Aorta (tissue), 5 donors: ENCODE measurements at regions not wholly inside any gene's neighbourhood (a gene's known extent, or its start where the extent isn't known, plus 50 kb on each side); places are given as distances from the start of the nearest gene placed in this dataset.

ENCODE experiments used
- ATAC-seq: fragments of 200-7000 bp; cut with Tn5 transposase; one replicate; pipeline ENCODE4 v1.9.1; 2022; ENCODE audit warnings: moderate library complexity; ENCODE audit not compliant: low FRiP score
- DNase-seq, 2 donors: peaks; one replicate each; pipeline ENCODE4 v3.0.0-alpha.2; 2020
- H3K27ac ChIP-seq, 2 donors: one replicate each; pipeline ENCODE4 v1.5.1; 2013; ENCODE audit warnings: low read length in 2 of 2, mild to moderate bottlenecking in 2 of 2, moderate library complexity in 2 of 2, control low read depth in 1 of 2, inconsistent platforms in 1 of 2, low read depth in 1 of 2
- H3K27me3 ChIP-seq, 2 donors: one replicate each; pipeline ENCODE4 v1.6.1; 2013; ENCODE audit warnings: control low read depth in 1 of 2, low read length in 1 of 2, mild to moderate bottlenecking in 1 of 2, moderate library complexity in 1 of 2; ENCODE audit not compliant: insufficient read depth in 2 of 2, control insufficient read depth in 1 of 2
- H3K36me3 ChIP-seq, 2 donors: one replicate each; pipeline ENCODE4 v1.6.1; 2013; ENCODE audit warnings: control low read depth in 1 of 2, low read length in 1 of 2, mild to moderate bottlenecking in 1 of 2; ENCODE audit not compliant: insufficient read depth in 2 of 2, control insufficient read depth in 1 of 2
- H3K4me1 ChIP-seq, 2 donors: one replicate each; pipeline ENCODE4 v1.6.1; 2013; ENCODE audit warnings: low read length in 2 of 2, control low read depth in 1 of 2, mild to moderate bottlenecking in 1 of 2, moderate library complexity in 1 of 2; ENCODE audit not compliant: insufficient read depth in 2 of 2, control insufficient read depth in 1 of 2
- H3K4me3 ChIP-seq, 2 donors: one replicate each; pipeline ENCODE4 v1.5.1; 2013; ENCODE audit warnings: low read length in 2 of 2, control low read depth in 1 of 2, mild to moderate bottlenecking in 1 of 2
- H3K9me3 ChIP-seq: one replicate; pipeline ENCODE4 v1.6.1; 2013; ENCODE audit warnings: mild to moderate bottlenecking, low read length; ENCODE audit not compliant: control insufficient read depth
- WGBS, 2 donors: extraction: QIAGEN DNeasy Blood & Tissue Kit; methylation state at CpG; one replicate each; pipeline ENCODE4 v1.1.7; 2013; 5-methylcytosine and 5-hydroxymethylcytosine counted together
- intact Hi-C, 2 donors: fragments of 100-400 bp; cut with DNase I; formaldehyde crosslinking; loops; one replicate each; pipeline versions ENCODE4 v1.14.2 to v1.15.0; 2022
- donor health status: healthy with polysubstance abuse.
- donor health status: Bipolar disorder and iron deficiency.
- donor health status: DM: no; HTN: no; CAD: no.
- donor health status: DM: no; HTN: no; CAD: no.
- donor health status: DM: yes; HTN: yes; CAD: no.

- no peak for DNase-seq
- intact Hi-C loops: no loop called here
- WGBS, 2 donors: 76 to 80% methylated on average over 2 of the region's 2 CpGs
These were observed 615.6 kb upstream of the NECTIN3 start for GRCh38 chr3:110456001-110456400.

GRCh38 chr3:110456438-110457138 is 615.0 kb upstream of the NECTIN3 start:
- DNase-seq (no peak), ATAC-seq (no peak)
- H3K27me3 ChIP-seq: no peaks in the 10 kb centered on the region
- no peaks in the 10 kb centered on the region for H3K4me1 ChIP-seq
- WGBS, 2 donors: 84 to 86% methylated on average over 4 of the region's 4 CpGs
- H3K4me3 ChIP-seq: no peak overlapping the region
- no peaks in the 10 kb centered on the region for H3K36me3 ChIP-seq
- intact Hi-C loops: no loop called here
- no peaks in the 10 kb centered on the region for H3K9me3 ChIP-seq
- H3K27ac ChIP-seq: no peak overlapping the region

More at GRCh38 chr3:110456001-110456400, 615.6 kb upstream of the NECTIN3 start:
- no peak for ATAC-seq
- Histone ChIP-seq H3K27ac (no peak overlapping the region), H3K36me3 (no peaks in the 10 kb centered on the region), H3K27me3 (no peaks in the 10 kb centered on the region), H3K4me1 (no peaks in the 10 kb centered on the region), H3K4me3 (no peak overlapping the region), H3K9me3 (no peaks in the 10 kb centered on the region)

DNA sequence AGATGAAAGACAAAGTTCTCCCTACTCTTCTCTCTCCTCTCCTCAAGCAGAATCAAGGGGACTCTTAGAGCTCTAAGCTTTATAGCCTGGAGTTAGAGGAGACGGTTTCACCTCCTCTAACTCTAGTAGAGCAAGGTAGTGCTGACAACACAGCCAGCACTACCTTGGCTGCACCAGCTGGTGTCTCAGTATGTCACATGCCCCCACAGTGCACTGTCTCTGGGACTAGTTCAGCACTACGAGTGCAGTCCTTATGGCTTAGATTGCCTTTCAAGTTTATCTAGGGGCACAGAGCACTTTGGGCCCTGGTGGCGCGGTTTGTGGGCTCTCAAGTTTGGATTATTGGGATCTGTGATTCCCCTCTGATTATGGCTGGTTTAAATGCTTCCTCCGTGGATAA is 614.1 kb upstream of the NECTIN3 start:
- Histone ChIP-seq H3K4me1 (no peaks in the 10 kb centered on the region), H3K4me3 (no peak overlapping the region), H3K27ac (no peak overlapping the region), H3K9me3 (no peaks in the 10 kb centered on the region), H3K36me3 (no peaks in the 10 kb centered on the region), H3K27me3 (no peaks in the 10 kb centered on the region)
- DNase-seq: no peak
- WGBS, 2 donors: 69 to 76% methylated on average over 5 of the region's 5 CpGs
- intact Hi-C loops: no loop called here
- ATAC-seq: peak; percentile 15

GRCh38 chr3:110459021-110459420 is 612.6 kb upstream of the NECTIN3 start:
- Histone ChIP-seq H3K4me3 (no peak overlapping the region), H3K27me3 (no peaks in the 10 kb centered on the region), H3K4me1 (no peaks in the 10 kb centered on the region), H3K27ac (no peak overlapping the region), H3K9me3 (no peaks in the 10 kb centered on the region), H3K36me3 (no peaks in the 10 kb centered on the region)
- DNase-seq (no peak), ATAC-seq (no peak)
- intact Hi-C loops: no loop called here
- WGBS, 2 donors: 51 to 57% methylated on average over 2 of the region's 2 CpGs

GRCh38 chr3:110470310-110470709 is 601.3 kb upstream of the NECTIN3 start:
- Histone ChIP-seq H3K36me3 (no peaks in the 10 kb centered on the region), H3K9me3 (no peaks in the 10 kb centered on the region), H3K27me3 (peaks cover 0 to 1% of the 10 kb centered on the region in 2 donors), H3K4me1 (no peaks in the 10 kb centered on the region), H3K4me3 (no peak overlapping the region), H3K27ac (no peak overlapping the region)
- WGBS, 2 donors: 61 to 64% methylated on average over 3 of the region's 3 CpGs
- intact Hi-C loops: no loop called here
- DNase-seq (no peak), ATAC-seq (no peak)

DNA sequence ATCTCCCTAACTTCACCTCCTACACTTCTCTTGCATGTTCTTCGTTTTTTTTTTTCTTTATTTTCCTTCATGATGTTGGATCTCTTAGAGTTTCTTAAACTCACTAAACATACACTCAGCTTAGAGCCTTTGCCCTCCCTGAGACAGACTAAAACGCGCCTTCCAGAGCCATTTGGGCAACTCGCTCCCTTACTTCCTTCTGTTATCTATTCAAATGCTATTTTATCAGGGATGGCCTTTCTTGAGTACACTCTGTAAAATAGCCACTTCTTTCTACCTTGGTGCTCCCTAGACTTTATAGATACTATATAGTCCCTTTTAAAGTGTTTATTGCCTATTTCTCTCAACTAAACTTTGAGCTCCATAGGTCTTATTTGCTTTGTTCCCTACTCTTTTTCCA is 598.2 kb upstream of the NECTIN3 start:
- Histone ChIP-seq H3K4me3 (no peak overlapping the region), H3K9me3 (no peaks in the 10 kb centered on the region), H3K4me1 (no peaks in the 10 kb centered on the region), H3K36me3 (no peaks in the 10 kb centered on the region), H3K27ac (no peak overlapping the region), H3K27me3 (peaks cover 0 to 1% of the 10 kb centered on the region in 2 donors)
- intact Hi-C loops: no loop called here
- WGBS, 2 donors: 89 to 93% methylated on average over 4 of the region's 4 CpGs
- DNase-seq: no peak
- ATAC-seq: no peak

DNA sequence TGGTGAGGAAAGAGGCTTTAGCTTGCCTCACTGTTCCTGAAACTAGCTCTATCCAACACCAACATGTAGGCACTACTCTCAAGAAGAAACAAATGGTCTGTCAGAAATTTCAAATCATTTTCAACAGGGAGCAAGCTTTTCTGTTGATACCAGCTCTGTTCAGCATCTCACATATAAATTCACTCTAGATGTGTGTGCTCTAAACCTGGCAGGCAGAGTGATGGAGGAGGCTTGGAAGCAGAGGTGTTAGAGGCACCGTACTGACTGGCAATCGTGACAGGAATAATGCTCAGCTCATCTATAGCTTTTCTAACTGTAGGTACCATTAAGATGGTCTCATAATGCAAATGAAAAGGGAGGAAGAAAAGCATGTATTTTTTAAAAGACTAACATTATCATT is 597.2 kb upstream of the NECTIN3 start:
- DNase-seq (no peak), ATAC-seq (no peak)
- 72 to 78% methylated on average over 2 of the region's 2 CpGs for WGBS, 2 donors
- H3K9me3 ChIP-seq: no peaks in the 10 kb centered on the region
- H3K27ac ChIP-seq: no peak overlapping the region
- H3K4me3 ChIP-seq: no peak overlapping the region
- peaks cover 0 to 1% of the 10 kb centered on the region in 2 donors for H3K27me3 ChIP-seq
- intact Hi-C loops: no loop called here
- H3K4me1 ChIP-seq: no peaks in the 10 kb centered on the region
- no peaks in the 10 kb centered on the region for H3K36me3 ChIP-seq

GRCh38 chr3:110478377-110479054 is 593.1 kb upstream of the NECTIN3 start:
- WGBS, 2 donors: 86% methylated on average over 4 of the region's 4 CpGs
- intact Hi-C loops: no loop called here
- no peak for ATAC-seq

GRCh38 chr3:110479731-110480130 is 591.9 kb upstream of the NECTIN3 start:
- H3K36me3 ChIP-seq: no peaks in the 10 kb centered on the region
- no peak overlapping the region for H3K4me3 ChIP-seq
- WGBS, 2 donors: 46 to 63% methylated on average over 2 of the region's 2 CpGs
- no peaks in the 10 kb centered on the region for H3K4me1 ChIP-seq
- no peak for ATAC-seq
- intact Hi-C loops: no loop called here
- no peaks in the 10 kb centered on the region for H3K9me3 ChIP-seq
- H3K27me3 ChIP-seq: no peaks in the 10 kb centered on the region
- DNase-seq: no peak
- H3K27ac ChIP-seq: no peak overlapping the region

More at GRCh38 chr3:110478377-110479054, 593.1 kb upstream of the NECTIN3 start:
- Histone ChIP-seq H3K9me3 (no peaks in the 10 kb centered on the region), H3K4me1 (no peaks in the 10 kb centered on the region), H3K27me3 (no peaks in the 10 kb centered on the region), H3K4me3 (no peak overlapping the region), H3K27ac (no peak overlapping the region), H3K36me3 (no peaks in the 10 kb centered on the region)
- DNase-seq: no peak
